Keratinocyte (primary cell): ENCODE measurements at regions not wholly inside any gene's neighbourhood (a gene's known extent, or its start where the extent isn't known, plus 50 kb on each side); places are given as distances from the start of the nearest gene placed in this dataset.

Experiments used
- CTCF ChIP-seq, 3 experiments: IDR thresholded peaks in 1 of 3; conservative IDR thresholded peaks in 1 of 3; optimal IDR thresholded peaks in 1 of 3; 2 replicates in 2 of 3; 3 replicates in 1 of 3; pipeline versions ENCODE3 to v1.5.1; 2011; ENCODE audit warnings: low read length in 3 of 3, mild to moderate bottlenecking in 3 of 3, moderate library complexity in 2 of 3, control low read depth in 1 of 3, inconsistent platforms in 1 of 3; ENCODE audit not compliant: insufficient read depth in 2 of 3; ENCODE audit errors: extremely low read depth in 1 of 3
- EZH2 ChIP-seq: IDR thresholded peaks from one replicate; pipeline ENCODE4 v1.6.1; 2012; ENCODE audit warnings: inconsistent platforms, mild to moderate bottlenecking, low read length, moderate library complexity

- TF ChIP-seq CTCF (optimal IDR thresholded peaks at IDR 0.05 in 1 of 3, IDR thresholded peaks at IDR 0.05 in 1 of 3, conservative IDR thresholded peaks at IDR 0.05 in 1 of 3; ENCODE audit: extremely low read depth in 1 of 3, insufficient read depth in 2 of 3, low read length in 3 of 3) (no peak), EZH2 (no peak)
These were observed 68.1 kb upstream of the IRX5 start for GRCh38 chr16:54862529-54862928.
